ENCODE measurements at regions not wholly inside any gene's neighbourhood (a gene's known extent, or its start where the extent isn't known, plus 50 kb on each side); places are given as distances from the start of the nearest gene placed in this dataset.

DNA sequence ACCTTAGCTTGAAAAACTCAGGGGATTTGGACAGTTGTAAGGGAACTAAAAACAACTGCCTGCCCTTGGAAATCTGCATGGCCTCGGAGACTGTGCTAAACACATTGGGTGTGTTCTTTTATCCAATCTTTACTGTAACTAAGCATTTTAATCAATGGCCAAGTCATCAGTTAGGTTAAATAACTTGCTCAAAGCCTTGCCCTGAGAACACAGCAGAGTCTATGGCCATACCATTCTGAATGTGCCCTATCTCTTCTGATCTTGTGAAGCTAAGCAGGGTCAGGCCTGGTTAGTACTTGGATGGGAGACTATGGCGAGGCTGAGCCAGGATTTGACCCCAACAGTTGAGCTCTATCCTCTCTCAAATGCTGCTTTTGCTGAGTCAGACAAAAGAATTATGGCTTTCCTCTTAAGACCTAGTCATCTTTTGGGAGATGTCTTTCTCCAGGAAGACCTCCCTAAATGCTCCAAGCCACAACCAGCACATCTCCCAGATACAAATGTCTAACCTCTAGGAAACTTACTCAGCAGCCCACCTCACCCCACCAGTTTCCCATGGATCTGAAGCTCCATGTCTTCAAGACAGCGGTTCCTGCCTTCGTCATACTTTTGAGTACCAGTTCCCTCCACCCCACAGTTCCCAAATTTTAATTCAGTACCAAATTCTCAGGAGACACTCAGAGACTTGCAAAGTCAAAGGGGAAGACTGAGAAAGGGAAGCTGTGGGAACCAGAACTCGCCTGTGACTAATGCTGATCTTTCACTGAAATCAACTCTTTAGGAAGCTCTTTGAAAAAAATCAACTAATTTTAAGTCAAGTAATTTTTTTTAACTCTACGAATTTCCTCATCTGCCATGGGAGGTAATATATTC is 336.1 kb downstream of the MAF start:
- TF ChIP-seq, protein P1, sequence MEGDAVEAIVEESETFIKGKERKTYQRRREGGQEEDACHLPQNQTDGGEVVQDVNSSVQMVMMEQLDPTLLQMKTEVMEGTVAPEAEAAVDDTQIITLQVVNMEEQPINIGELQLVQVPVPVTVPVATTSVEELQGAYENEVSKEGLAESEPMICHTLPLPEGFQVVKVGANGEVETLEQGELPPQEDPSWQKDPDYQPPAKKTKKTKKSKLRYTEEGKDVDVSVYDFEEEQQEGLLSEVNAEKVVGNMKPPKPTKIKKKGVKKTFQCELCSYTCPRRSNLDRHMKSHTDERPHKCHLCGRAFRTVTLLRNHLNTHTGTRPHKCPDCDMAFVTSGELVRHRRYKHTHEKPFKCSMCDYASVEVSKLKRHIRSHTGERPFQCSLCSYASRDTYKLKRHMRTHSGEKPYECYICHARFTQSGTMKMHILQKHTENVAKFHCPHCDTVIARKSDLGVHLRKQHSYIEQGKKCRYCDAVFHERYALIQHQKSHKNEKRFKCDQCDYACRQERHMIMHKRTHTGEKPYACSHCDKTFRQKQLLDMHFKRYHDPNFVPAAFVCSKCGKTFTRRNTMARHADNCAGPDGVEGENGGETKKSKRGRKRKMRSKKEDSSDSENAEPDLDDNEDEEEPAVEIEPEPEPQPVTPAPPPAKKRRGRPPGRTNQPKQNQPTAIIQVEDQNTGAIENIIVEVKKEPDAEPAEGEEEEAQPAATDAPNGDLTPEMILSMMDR (IDR thresholded peaks at IDR 0.05) = no peak
- TF ChIP-seq POLR2A (IDR thresholded peaks at IDR 0.05) = no peak

Measured in esophagus squamous epithelium (tissue), 4 donors.